Neural progenitor cell (in vitro differentiated cells): ENCODE measurements at regions not wholly inside any gene's neighbourhood (a gene's known extent, or its start where the extent isn't known, plus 50 kb on each side); places are given as distances from the start of the nearest gene placed in this dataset.

Experiments used
- EZH2 ChIP-seq: fragments of 200-600 bp; sonication (generic); IDR thresholded peaks from 2 replicates; pipeline ENCODE4 v1.6.1; 2017; ENCODE audit warnings: antibody characterized with exemption, mild to moderate bottlenecking, moderate library complexity
- EZH2phosphoT487 ChIP-seq: fragments of 200-600 bp; sonication (generic); IDR thresholded peaks from 2 replicates; pipeline ENCODE4 v1.6.1; 2017; ENCODE audit warnings: antibody characterized with exemption
- TF ChIP-seq, protein P1 (sequence below): fragments of 200-600 bp; sonication (generic); IDR thresholded peaks from 2 replicates; pipeline ENCODE4 v1.5.1; 2017; ENCODE audit warnings: antibody characterized with exemption, mild to moderate bottlenecking

DNA sequence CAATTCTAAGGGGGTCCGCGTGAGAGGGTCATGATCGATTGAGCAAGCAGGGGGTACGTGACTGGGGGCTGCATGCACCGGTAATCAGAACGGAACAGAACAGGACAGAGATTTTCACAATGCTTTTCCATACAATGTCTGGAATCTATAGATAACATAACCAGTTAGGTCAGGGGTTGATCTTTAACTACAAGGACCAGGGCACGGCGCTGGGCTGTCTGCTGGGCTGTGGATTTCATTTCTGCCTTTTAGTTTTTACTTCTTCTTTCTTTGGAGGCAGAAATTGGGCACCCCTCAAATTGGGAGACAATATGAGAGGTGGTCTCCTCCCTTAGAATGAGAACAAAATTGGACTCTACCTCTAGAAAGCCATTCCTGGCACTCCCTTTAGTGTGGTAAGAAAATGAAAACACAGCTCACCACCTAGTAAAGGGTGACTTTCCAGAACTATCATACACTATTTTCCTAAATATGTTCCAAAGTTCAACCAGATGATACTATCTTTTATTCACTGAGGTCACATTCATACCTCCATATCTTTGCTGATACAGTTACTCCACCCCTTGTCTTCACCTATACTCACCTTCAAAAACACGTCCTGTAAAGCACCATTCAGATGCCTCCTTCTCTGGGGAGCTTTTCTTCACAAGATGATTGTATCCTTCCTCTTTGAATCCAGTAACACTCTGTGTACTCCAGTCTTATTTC, 1058.3 kb upstream of the SLIT2 start:
- TF ChIP-seq, protein P1, sequence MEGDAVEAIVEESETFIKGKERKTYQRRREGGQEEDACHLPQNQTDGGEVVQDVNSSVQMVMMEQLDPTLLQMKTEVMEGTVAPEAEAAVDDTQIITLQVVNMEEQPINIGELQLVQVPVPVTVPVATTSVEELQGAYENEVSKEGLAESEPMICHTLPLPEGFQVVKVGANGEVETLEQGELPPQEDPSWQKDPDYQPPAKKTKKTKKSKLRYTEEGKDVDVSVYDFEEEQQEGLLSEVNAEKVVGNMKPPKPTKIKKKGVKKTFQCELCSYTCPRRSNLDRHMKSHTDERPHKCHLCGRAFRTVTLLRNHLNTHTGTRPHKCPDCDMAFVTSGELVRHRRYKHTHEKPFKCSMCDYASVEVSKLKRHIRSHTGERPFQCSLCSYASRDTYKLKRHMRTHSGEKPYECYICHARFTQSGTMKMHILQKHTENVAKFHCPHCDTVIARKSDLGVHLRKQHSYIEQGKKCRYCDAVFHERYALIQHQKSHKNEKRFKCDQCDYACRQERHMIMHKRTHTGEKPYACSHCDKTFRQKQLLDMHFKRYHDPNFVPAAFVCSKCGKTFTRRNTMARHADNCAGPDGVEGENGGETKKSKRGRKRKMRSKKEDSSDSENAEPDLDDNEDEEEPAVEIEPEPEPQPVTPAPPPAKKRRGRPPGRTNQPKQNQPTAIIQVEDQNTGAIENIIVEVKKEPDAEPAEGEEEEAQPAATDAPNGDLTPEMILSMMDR: no peak
- TF ChIP-seq EZH2phosphoT487: no peak
- TF ChIP-seq EZH2: no peak
